ENCODE measurements at regions not wholly inside any gene's neighbourhood (a gene's known extent, or its start where the extent isn't known, plus 50 kb on each side); places are given as distances from the start of the nearest gene placed in this dataset.

GRCh38 chr11:103651341-103651998, 385.0 kb upstream of the DDI1 start:
- H4K20me1 ChIP-seq (ENCODE audit: insufficient read depth, low read length): no peaks in the 10 kb centered on the region
- no peak overlapping the region for H3K27ac ChIP-seq (ENCODE audit: low read depth, low read length, poor library complexity, severe bottlenecking)
- H3K9me2 ChIP-seq (ENCODE audit: insufficient read depth, low read length): no peaks in the 10 kb centered on the region
- no peaks in the 10 kb centered on the region for H3K36me3 ChIP-seq (ENCODE audit: insufficient read depth, low read length)
- DNase-seq (ENCODE audit: low spot score): no peak
- TF ChIP-seq CTCF (conservative IDR thresholded peaks at IDR 0.05; ENCODE audit: low read length) (no peak), EZH2phosphoT487 (IDR thresholded peaks at IDR 0.05; ENCODE audit: borderline replicate concordance, low read depth, low read length) (no peak)
- no peaks in the 10 kb centered on the region for H3K4me1 ChIP-seq (ENCODE audit: insufficient read depth, low read length, poor library complexity, severe bottlenecking)
- no peak overlapping the region for H3K4me2 ChIP-seq (ENCODE audit: low read length)
- H2AFZ ChIP-seq (ENCODE audit: low read length): no peak overlapping the region
- H3K9me3 ChIP-seq (ENCODE audit: low read length): no peaks in the 10 kb centered on the region
- ChIA-PET POLR2A (no interaction called here), CTCF (ENCODE audit: unreplicated experiment) (no interaction called here)
- H3K4me3 ChIP-seq (ENCODE audit: low read depth, low read length, poor library complexity, severe bottlenecking): no peak overlapping the region
- no peaks in the 10 kb centered on the region for H3K79me2 ChIP-seq (ENCODE audit: insufficient read depth, low read depth, low read length)
- no TSS peak for BruUV-seq (replicated peaks)
- intact Hi-C loops (cut with micrococcal nuclease; ENCODE audit: unreplicated experiment): no loop called here

- DNase-seq (ENCODE audit: low spot score): no peak
- H4K20me1 ChIP-seq (ENCODE audit: insufficient read depth, low read length): no peaks in the 10 kb centered on the region
- H2AFZ ChIP-seq (ENCODE audit: low read length): no peak overlapping the region
- no peaks in the 10 kb centered on the region for H3K36me3 ChIP-seq (ENCODE audit: insufficient read depth, low read length)
- TF ChIP-seq CTCF (conservative IDR thresholded peaks at IDR 0.05; ENCODE audit: low read length): no peak
- TF ChIP-seq EZH2phosphoT487 (IDR thresholded peaks at IDR 0.05; ENCODE audit: borderline replicate concordance, low read depth, low read length): no peak
- no TSS peak for BruUV-seq (replicated peaks)
- H3K4me2 ChIP-seq (ENCODE audit: low read length): no peak overlapping the region
- H3K79me2 ChIP-seq (ENCODE audit: insufficient read depth, low read depth, low read length): no peaks in the 10 kb centered on the region
- H3K9me2 ChIP-seq (ENCODE audit: insufficient read depth, low read length): no peaks in the 10 kb centered on the region
- intact Hi-C loops (cut with micrococcal nuclease; ENCODE audit: unreplicated experiment): no loop called here
- H3K4me1 ChIP-seq (ENCODE audit: insufficient read depth, low read length, poor library complexity, severe bottlenecking): no peaks in the 10 kb centered on the region
- no peaks in the 10 kb centered on the region for H3K9me3 ChIP-seq (ENCODE audit: low read length)
- no peak overlapping the region for H3K4me3 ChIP-seq (ENCODE audit: low read depth, low read length, poor library complexity, severe bottlenecking)
- H3K27ac ChIP-seq (ENCODE audit: low read depth, low read length, poor library complexity, severe bottlenecking): no peak overlapping the region
- ChIA-PET CTCF (ENCODE audit: unreplicated experiment) (interaction anchor here (0.6 kb wide), 1 partner anchor 209 kb away, joined by 3 read pairs; no protein-coding TSS in a partner anchor), POLR2A (interaction anchor here (0.6 to 0.9 kb wide), 3 partner anchors 12 to 973 kb away, joined by 3 to 9 read pairs (median 3); no protein-coding TSS in a partner anchor)
These were observed 384.4 kb upstream of the DDI1 start for GRCh38 chr11:103652013-103652412.

- BruUV-seq (replicated peaks): no TSS peak
- TF ChIP-seq EZH2phosphoT487 (IDR thresholded peaks at IDR 0.05; ENCODE audit: borderline replicate concordance, low read depth, low read length): no peak
- TF ChIP-seq CTCF (conservative IDR thresholded peaks at IDR 0.05; ENCODE audit: low read length): no peak
- Histone ChIP-seq H3K9me2 (ENCODE audit: insufficient read depth, low read length) (no peaks in the 10 kb centered on the region), H3K4me3 (ENCODE audit: low read depth, low read length, poor library complexity, severe bottlenecking) (no peak overlapping the region), H3K79me2 (ENCODE audit: insufficient read depth, low read depth, low read length) (no peaks in the 10 kb centered on the region), H3K4me2 (ENCODE audit: low read length) (no peak overlapping the region), H3K36me3 (ENCODE audit: insufficient read depth, low read length) (no peaks in the 10 kb centered on the region), H3K4me1 (ENCODE audit: insufficient read depth, low read length, poor library complexity, severe bottlenecking) (no peaks in the 10 kb centered on the region), H3K27ac (ENCODE audit: low read depth, low read length, poor library complexity, severe bottlenecking) (no peak overlapping the region), H3K9me3 (ENCODE audit: low read length) (no peaks in the 10 kb centered on the region), H2AFZ (ENCODE audit: low read length) (no peak overlapping the region), H4K20me1 (ENCODE audit: insufficient read depth, low read length) (no peaks in the 10 kb centered on the region)
- intact Hi-C loops (cut with micrococcal nuclease; ENCODE audit: unreplicated experiment): no loop called here
- DNase-seq (ENCODE audit: low spot score): no peak
- ChIA-PET CTCF (ENCODE audit: unreplicated experiment) (no interaction called here), POLR2A (no interaction called here)
These were observed 380.1 kb upstream of the DDI1 start for GRCh38 chr11:103656382-103656781.

All from OCI-LY7 (cell line).